Endodermal cell (in vitro differentiated cells): ENCODE measurements at regions not wholly inside any gene's neighbourhood (a gene's known extent, or its start where the extent isn't known, plus 50 kb on each side); places are given as distances from the start of the nearest gene placed in this dataset.
A peak's percentile ranks its signal among the peaks of the same experiment; 100 is the strongest.

Experiments used
- DNase-seq: peaks from one replicate; pipeline ENCODE4 v3.0.0-alpha.2; 2017
- H3K27ac ChIP-seq: 2 replicates; pipeline ENCODE4 v1.5.1; 2013; ENCODE audit warnings: mild to moderate bottlenecking, low read depth, low read length, moderate library complexity
- H3K27me3 ChIP-seq: 2 replicates; pipeline ENCODE4 v1.6.1; 2013; ENCODE audit warnings: mild to moderate bottlenecking, low read length, moderate library complexity; ENCODE audit not compliant: insufficient read depth, control insufficient read depth, poor library complexity, severe bottlenecking
- H3K36me3 ChIP-seq: 2 replicates; pipeline ENCODE4 v1.7.0; 2013; ENCODE audit warnings: mild to moderate bottlenecking, low read length, moderate library complexity; ENCODE audit not compliant: control insufficient read depth, insufficient read depth
- H3K4me1 ChIP-seq: one replicate; pipeline ENCODE4 v1.7.0; 2013; ENCODE audit warnings: low read length; ENCODE audit not compliant: control insufficient read depth, insufficient read depth
- H3K4me3 ChIP-seq: 2 replicates; pipeline ENCODE4 v1.5.1; 2013; ENCODE audit warnings: mild to moderate bottlenecking, low read length, moderate library complexity
- H3K9ac ChIP-seq: 2 replicates; pipeline ENCODE4 v1.6.1; 2013; ENCODE audit warnings: mild to moderate bottlenecking, low read length, moderate library complexity; ENCODE audit not compliant: poor library complexity, severe bottlenecking; ENCODE audit errors: extremely low read depth
- H3K9me3 ChIP-seq: 2 replicates; pipeline ENCODE4 v1.6.1; 2013; ENCODE audit warnings: mild to moderate bottlenecking, low read length, moderate library complexity; ENCODE audit not compliant: control insufficient read depth
- H3K27ac Mint-ChIP-seq: 2 replicates; pipeline ENCODE4 v1.8.0; 2020; ENCODE audit warnings: mixed read lengths
- H3K27me3 Mint-ChIP-seq: 2 replicates; pipeline ENCODE4 v1.8.0; 2021; ENCODE audit warnings: mild to moderate bottlenecking, mixed read lengths; ENCODE audit not compliant: insufficient read depth
- H3K36me3 Mint-ChIP-seq: 2 replicates; pipeline ENCODE4 v1.8.0; 2020; ENCODE audit warnings: low read depth, mixed read lengths
- H3K4me1 Mint-ChIP-seq: 2 replicates; pipeline ENCODE4 v1.8.0; 2020; ENCODE audit warnings: mixed read lengths
- H3K4me3 Mint-ChIP-seq: 2 replicates; pipeline ENCODE4 v1.8.0; 2020; ENCODE audit warnings: mild to moderate bottlenecking, moderate library complexity, mixed read lengths
- H3K9me3 Mint-ChIP-seq: 2 replicates; pipeline ENCODE4 v1.8.0; 2020; ENCODE audit warnings: mild to moderate bottlenecking, mixed read lengths
- CTCF ChIP-seq: fragments of 200-600 bp; sonication (generic); conservative IDR thresholded peaks from 2 replicates; pipeline ENCODE4 v1.5.0; 2021; ENCODE audit warnings: antibody characterized with exemption, mild to moderate bottlenecking
- WGBS, 2 experiments: methylation state at CpG; one replicate each; pipeline versions ENCODE4 v1.1.5 to v1.1.7; 2013; ENCODE audit warnings: missing lambda C conversion rate in 2 of 2, mixed read lengths in 1 of 2; ENCODE audit not compliant: insufficient coverage in 1 of 2, insufficient read length in 1 of 2; 5-methylcytosine and 5-hydroxymethylcytosine counted together

DNA sequence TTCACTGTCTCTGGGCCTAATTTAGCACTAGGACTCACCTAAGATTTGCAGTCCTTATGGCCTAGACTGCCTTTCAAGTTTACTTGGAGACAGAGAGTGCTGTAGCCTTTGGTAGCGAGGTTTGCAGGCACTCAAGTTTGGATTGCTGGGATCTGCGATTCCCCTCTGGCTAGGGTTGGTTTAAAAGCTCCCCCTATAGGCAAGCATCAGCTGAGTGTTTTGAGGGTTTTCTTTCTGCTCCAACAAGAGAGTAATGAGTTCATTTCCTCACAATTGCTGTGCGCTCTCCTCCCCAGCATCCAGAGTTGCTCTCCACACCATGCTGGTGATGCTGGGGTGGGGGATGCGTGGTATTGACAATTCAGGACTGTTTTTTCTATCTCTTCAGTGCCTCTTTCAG lies 206.9 kb downstream of the GLUD2 start:
- H3K9me3 Mint-ChIP-seq = peaks cover 47% of the 10 kb centered on the region

DNA sequence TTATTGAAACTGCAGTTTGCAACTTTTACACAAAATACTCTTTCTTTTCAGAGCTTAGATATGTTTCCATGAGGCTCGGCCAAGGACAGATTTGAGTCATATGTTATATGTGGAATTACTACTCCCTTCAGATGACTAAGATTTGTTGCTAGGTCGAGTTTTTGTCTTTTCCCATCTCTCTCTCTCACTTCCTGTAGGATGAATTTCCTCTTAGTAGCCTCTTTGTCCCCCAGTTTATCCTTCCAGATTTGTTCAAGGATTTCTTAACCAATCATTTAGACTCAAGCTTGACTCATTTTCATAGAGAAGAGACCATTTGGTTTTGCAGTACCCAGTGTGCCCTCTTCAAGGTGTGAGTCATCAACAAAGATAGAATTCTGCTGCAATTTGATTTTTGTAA lies 209.2 kb downstream of the GLUD2 start:
- Mint-ChIP-seq H3K4me3 (no peak overlapping the region), H3K27me3 (peaks cover 6% of the 10 kb centered on the region), H3K4me1 (peaks cover 1% of the 10 kb centered on the region), H3K9me3 (peaks cover 29% of the 10 kb centered on the region), H3K27ac (no peak overlapping the region), H3K36me3 (no peaks in the 10 kb centered on the region)
- Histone ChIP-seq H3K27ac (no peak overlapping the region), H3K4me3 (no peak overlapping the region), H3K9me3 (no peaks in the 10 kb centered on the region), H3K4me1 (no peaks in the 10 kb centered on the region), H3K27me3 (no peaks in the 10 kb centered on the region), H3K36me3 (no peaks in the 10 kb centered on the region), H3K9ac (no peak overlapping the region)
- 100% methylated on average over 1 of the region's 2 CpGs; no CpG with 5 or more reads in 1 of the 2 experiments for WGBS, 2 experiments
- no peak for TF ChIP-seq CTCF
- DNase-seq = no peak

More for the DNA sequence above, 206.9 kb downstream of the GLUD2 start:
- Histone ChIP-seq H3K9ac (no peak overlapping the region), H3K9me3 (no peaks in the 10 kb centered on the region), H3K4me1 (no peaks in the 10 kb centered on the region), H3K27ac (no peak overlapping the region), H3K4me3 (no peak overlapping the region), H3K27me3 (no peaks in the 10 kb centered on the region), H3K36me3 (no peaks in the 10 kb centered on the region)
- H3K36me3 Mint-ChIP-seq = no peaks in the 10 kb centered on the region
- peak; percentile 68 for TF ChIP-seq CTCF
- DNase-seq = peak; percentile 58
- peaks cover 6% of the 10 kb centered on the region for H3K27me3 Mint-ChIP-seq
- H3K4me3 Mint-ChIP-seq = no peak overlapping the region
- H3K27ac Mint-ChIP-seq = no peak overlapping the region
- 81% methylated on average over 2 of the region's 4 CpGs; no CpG with 5 or more reads in 1 of the 2 experiments for WGBS, 2 experiments
- no peaks in the 10 kb centered on the region for H3K4me1 Mint-ChIP-seq

- Histone ChIP-seq H3K27me3 (no peaks in the 10 kb centered on the region), H3K9me3 (no peaks in the 10 kb centered on the region), H3K36me3 (no peaks in the 10 kb centered on the region), H3K27ac (no peak overlapping the region), H3K4me1 (no peaks in the 10 kb centered on the region), H3K9ac (no peak overlapping the region), H3K4me3 (no peak overlapping the region)
- Mint-ChIP-seq H3K36me3 (no peaks in the 10 kb centered on the region), H3K27ac (no peak overlapping the region), H3K4me3 (no peak overlapping the region), H3K9me3 (peaks cover 14% of the 10 kb centered on the region), H3K4me1 (peaks cover 1% of the 10 kb centered on the region), H3K27me3 (peaks cover 5% of the 10 kb centered on the region)
- no peak for TF ChIP-seq CTCF
- DNase-seq = no peak
Observed at GRCh38 chrX:121258545-121258944, 211.1 kb downstream of the GLUD2 start.
